Left lung (tissue), 4 donors: ENCODE measurements at regions not wholly inside any gene's neighbourhood (a gene's known extent, or its start where the extent isn't known, plus 50 kb on each side); places are given as distances from the start of the nearest gene placed in this dataset.

ENCODE experiments used
- ATAC-seq: fragments of 200-7000 bp; cut with Tn5 transposase; one replicate; pipeline ENCODE4 v1.9.1; 2020; ENCODE audit warnings: moderate library complexity
- DNase-seq, 4 donors: peaks; one replicate each; pipeline ENCODE4 v3.0.0-alpha.2; 2013 to 2020
- H3K27ac ChIP-seq, 2 donors: fragments of 200-600 bp; sonication (generic) in 1 of 2; one replicate each; pipeline versions ENCODE4 v1.5.0 to v1.8.0; 2020 to 2021
- H3K27me3 ChIP-seq, 2 donors: fragments of 200-600 bp; sonication (generic) in 1 of 2; one replicate each; pipeline versions ENCODE4 v1.5.0 to v1.8.0; 2020 to 2021
- H3K36me3 ChIP-seq, 2 donors: fragments of 200-600 bp; sonication (generic) in 1 of 2; one replicate each; pipeline versions ENCODE4 v1.5.0 to v1.8.0; 2020 to 2021
- H3K4me1 ChIP-seq, 2 donors: fragments of 200-600 bp; one replicate each; pipeline ENCODE4 v1.8.0; 2021
- H3K4me3 ChIP-seq, 2 donors: fragments of 200-600 bp; sonication (generic) in 1 of 2; one replicate each; pipeline versions ENCODE4 v1.5.0 to v1.8.0; 2020 to 2021; ENCODE audit warnings: mild to moderate bottlenecking in 1 of 2
- H3K9me3 ChIP-seq, 2 donors: fragments of 200-600 bp; sonication (generic) in 1 of 2; one replicate each; pipeline versions ENCODE4 v1.5.0 to v1.8.0; 2020 to 2021
- intact Hi-C, 2 donors: fragments of 100-400 bp; cut with DNase I; formaldehyde crosslinking; loops; one replicate each; pipeline versions ENCODE4 v1.11.2 to v1.14.2; 2022
- TF ChIP-seq, protein P1 (sequence below), 2 donors: fragments of 200-600 bp; sonication (generic) in 1 of 2; IDR thresholded peaks; one replicate each; pipeline versions ENCODE4 v1.5.0 to v1.8.0; 2021; ENCODE audit warnings: antibody characterized with exemption in 2 of 2
- donor health status: DM: no; HTN: yes; CAD: no.
- donor health status: DM: no; HTN: no; CAD: no.

DNA sequence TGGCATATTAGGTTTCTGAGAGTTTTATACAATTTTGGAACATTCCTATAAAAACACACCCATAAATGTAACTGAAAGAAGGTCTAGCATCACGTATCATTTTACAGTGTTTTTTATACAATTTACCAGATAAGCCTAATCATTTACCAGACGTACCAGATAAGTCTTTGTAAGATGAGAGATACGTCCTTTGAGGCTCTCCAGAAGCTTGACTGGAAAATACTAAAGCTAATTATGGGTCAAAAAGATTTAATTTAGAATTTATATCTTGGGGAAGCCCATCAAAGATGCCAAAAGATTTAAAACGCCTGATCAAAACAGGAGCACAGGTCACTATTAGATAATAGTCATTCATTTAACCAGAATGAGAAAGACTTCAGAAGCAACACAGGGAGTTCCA is 55.0 kb downstream of the RGS12 start:
- H3K36me3 ChIP-seq = no peaks in the 10 kb centered on the region
- intact Hi-C loops = loop anchor here in 1 of 2 donors (2.0 kb wide), 1 partner anchor 95 kb away; no protein-coding TSS in a partner anchor
- TF ChIP-seq, protein P1, sequence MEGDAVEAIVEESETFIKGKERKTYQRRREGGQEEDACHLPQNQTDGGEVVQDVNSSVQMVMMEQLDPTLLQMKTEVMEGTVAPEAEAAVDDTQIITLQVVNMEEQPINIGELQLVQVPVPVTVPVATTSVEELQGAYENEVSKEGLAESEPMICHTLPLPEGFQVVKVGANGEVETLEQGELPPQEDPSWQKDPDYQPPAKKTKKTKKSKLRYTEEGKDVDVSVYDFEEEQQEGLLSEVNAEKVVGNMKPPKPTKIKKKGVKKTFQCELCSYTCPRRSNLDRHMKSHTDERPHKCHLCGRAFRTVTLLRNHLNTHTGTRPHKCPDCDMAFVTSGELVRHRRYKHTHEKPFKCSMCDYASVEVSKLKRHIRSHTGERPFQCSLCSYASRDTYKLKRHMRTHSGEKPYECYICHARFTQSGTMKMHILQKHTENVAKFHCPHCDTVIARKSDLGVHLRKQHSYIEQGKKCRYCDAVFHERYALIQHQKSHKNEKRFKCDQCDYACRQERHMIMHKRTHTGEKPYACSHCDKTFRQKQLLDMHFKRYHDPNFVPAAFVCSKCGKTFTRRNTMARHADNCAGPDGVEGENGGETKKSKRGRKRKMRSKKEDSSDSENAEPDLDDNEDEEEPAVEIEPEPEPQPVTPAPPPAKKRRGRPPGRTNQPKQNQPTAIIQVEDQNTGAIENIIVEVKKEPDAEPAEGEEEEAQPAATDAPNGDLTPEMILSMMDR (IDR thresholded peaks at IDR 0.05) = no peak

DNA sequence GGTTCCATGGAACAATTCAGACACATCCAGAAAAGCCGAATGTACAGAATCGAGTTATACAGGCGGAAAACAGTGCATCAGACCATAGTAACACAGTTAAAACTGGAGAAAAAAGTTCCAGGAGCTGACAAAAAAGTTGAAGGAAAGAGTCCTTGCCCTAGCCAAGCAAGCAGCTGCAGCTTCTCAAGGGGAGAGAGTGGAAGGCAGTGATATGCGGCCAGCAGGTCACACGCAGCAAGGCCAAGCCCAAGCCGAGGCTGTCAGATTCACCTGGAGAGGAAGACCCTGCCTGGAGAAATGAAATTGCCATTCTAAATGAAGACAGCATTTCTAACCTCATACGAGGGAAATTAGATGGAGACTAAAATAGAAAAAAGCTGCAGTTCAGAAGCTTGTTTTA is 55.8 kb downstream of the RGS12 start:
- Histone ChIP-seq H3K4me3 (no peak overlapping the region), H3K36me3 (no peaks in the 10 kb centered on the region), H3K27ac (no peak overlapping the region), H3K4me1 (peaks cover 0 to 13% of the 10 kb centered on the region in 2 donors), H3K27me3 (no peaks in the 10 kb centered on the region), H3K9me3 (peaks cover 0 to 4% of the 10 kb centered on the region in 2 donors)
- intact Hi-C loops = no loop called here
- no peak for ATAC-seq
- TF ChIP-seq, protein P1 (IDR thresholded peaks at IDR 0.05) = no peak
- no peak for DNase-seq

More for the DNA sequence above, 55.0 kb downstream of the RGS12 start:
- Histone ChIP-seq H3K9me3 (peaks cover 0 to 4% of the 10 kb centered on the region in 2 donors), H3K27ac (no peak overlapping the region), H3K27me3 (no peaks in the 10 kb centered on the region), H3K4me3 (no peak overlapping the region), H3K4me1 (peaks cover 0 to 13% of the 10 kb centered on the region in 2 donors)
- ATAC-seq (no peak), DNase-seq (no peak)

DNA sequence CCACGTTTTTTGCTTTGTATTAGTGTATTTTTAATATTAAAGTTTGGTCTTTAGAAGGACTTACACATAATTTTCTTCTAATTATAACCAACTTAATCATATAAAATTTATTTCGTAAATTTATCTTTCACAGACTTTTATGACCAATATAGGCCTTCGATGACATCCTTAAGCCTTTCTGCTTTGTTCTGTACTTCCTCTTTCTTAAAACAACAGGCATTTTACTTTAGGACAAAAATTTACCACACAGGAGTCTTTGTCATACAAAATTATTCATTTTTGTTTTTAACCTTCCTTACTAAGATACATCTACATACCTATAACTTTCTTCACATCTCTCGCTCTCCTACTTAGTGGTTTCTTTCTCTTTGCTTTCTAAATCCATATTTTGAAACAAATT is 56.3 kb downstream of the RGS12 start:
- ATAC-seq = no peak
- Histone ChIP-seq H3K27me3 (no peaks in the 10 kb centered on the region), H3K4me3 (no peak overlapping the region), H3K36me3 (no peaks in the 10 kb centered on the region), H3K4me1 (peaks cover 0 to 16% of the 10 kb centered on the region in 2 donors), H3K27ac (no peak overlapping the region), H3K9me3 (peaks cover 0 to 4% of the 10 kb centered on the region in 2 donors)
- intact Hi-C loops = no loop called here
- TF ChIP-seq, protein P1 (IDR thresholded peaks at IDR 0.05) = no peak
- no peak for DNase-seq

DNA sequence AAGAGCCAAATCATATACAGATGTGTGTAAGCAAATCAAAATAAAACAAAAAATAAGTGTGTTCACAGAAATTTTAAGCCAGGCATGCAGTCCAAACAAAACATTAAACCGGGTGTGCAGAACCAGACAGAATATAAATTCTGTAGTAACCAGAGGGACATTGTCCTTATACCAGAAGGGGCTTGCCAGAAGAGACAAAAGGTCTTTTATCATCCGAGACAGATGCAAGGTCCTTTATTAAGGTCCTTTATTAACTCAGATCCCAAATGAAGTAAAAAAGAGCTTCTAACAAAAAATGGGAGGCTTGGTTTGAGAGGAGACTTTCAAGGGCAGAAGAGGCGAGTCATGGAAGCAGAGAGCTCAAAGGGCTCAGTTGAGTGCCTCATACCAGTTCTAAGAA is 59.2 kb downstream of the RGS12 start:
- no peaks in the 10 kb centered on the region for H3K27me3 ChIP-seq
- TF ChIP-seq, protein P1 (IDR thresholded peaks at IDR 0.05) = no peak
- H3K9me3 ChIP-seq = peaks cover 0 to 4% of the 10 kb centered on the region in 2 donors
- H3K4me1 ChIP-seq = peaks cover 0 to 3% of the 10 kb centered on the region in 2 donors
- H3K36me3 ChIP-seq = no peaks in the 10 kb centered on the region
- ATAC-seq (no peak), DNase-seq (no peak)
- no peak overlapping the region for H3K4me3 ChIP-seq
- intact Hi-C loops = no loop called here
- H3K27ac ChIP-seq = no peak overlapping the region

DNA sequence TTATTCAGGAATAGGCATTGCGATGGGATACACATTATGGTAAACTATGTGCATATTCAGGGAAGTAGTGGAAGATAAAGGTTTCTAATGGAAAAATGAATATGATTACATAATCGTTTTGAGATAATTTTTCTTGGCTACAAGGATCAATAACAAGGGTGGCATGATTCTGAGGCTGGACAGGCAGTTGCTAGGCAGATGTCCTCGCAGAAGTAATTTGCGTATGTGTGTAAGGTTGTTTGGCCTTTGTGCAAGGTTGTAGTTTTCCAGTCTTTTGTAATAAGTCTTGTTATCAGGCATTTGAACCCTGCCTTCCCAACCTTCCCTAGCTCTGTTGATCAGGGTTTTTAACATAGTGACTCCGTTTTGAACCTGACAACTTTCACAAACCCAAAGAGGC is 59.7 kb downstream of the RGS12 start:
- H3K27me3 ChIP-seq = no peaks in the 10 kb centered on the region
- no peak overlapping the region for H3K4me3 ChIP-seq
- peaks cover 0 to 4% of the 10 kb centered on the region in 2 donors for H3K9me3 ChIP-seq
- no peaks in the 10 kb centered on the region for H3K36me3 ChIP-seq
- intact Hi-C loops = no loop called here
- ATAC-seq (no peak), DNase-seq (no peak)
- no peak overlapping the region for H3K27ac ChIP-seq
- TF ChIP-seq, protein P1 (IDR thresholded peaks at IDR 0.05) = no peak
- H3K4me1 ChIP-seq = peaks cover 0 to 3% of the 10 kb centered on the region in 2 donors
